OCI-LY7 (cell line): ENCODE measurements at regions not wholly inside any gene's neighbourhood (a gene's known extent, or its start where the extent isn't known, plus 50 kb on each side); places are given as distances from the start of the nearest gene placed in this dataset.

Experiments used
- EZH2phosphoT487 ChIP-seq: fragments of 200-600 bp; sonication (generic); IDR thresholded peaks from 2 replicates; pipeline ENCODE4 v1.6.1; 2018; ENCODE audit warnings: low read depth, borderline replicate concordance, mild to moderate bottlenecking, mixed run types, antibody characterized with exemption, low read length, moderate library complexity, mixed read lengths
- TF ChIP-seq, protein P1 (sequence below): fragments of 200-600 bp; sonication (generic); conservative IDR thresholded peaks from 2 replicates; pipeline ENCODE4 v1.5.1; 2014; ENCODE audit warnings: mild to moderate bottlenecking, antibody characterized with exemption, low read length, moderate library complexity, mixed read lengths

DNA sequence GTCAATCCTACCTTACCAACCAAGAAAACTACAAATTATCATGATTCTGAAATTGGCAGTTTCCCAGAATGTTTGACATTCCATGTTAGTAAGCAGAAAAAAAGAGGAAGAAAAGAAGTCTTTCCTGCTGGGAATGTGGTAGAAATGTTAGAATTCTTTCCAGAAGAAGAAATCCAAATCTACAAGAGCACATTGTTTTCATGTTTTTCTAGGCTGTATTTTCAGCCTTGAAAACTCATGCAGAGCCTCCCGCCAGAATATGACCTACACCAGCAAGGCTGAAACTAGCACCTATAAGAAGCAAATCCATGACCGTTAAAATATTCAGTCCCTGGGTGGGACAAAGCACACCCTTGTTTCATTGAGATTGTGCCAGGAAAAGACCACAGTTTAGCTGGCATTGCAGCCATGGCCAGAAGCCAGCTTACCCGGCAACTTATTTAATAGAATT, 259.4 kb downstream of the GJA1 start:
- TF ChIP-seq, protein P1, sequence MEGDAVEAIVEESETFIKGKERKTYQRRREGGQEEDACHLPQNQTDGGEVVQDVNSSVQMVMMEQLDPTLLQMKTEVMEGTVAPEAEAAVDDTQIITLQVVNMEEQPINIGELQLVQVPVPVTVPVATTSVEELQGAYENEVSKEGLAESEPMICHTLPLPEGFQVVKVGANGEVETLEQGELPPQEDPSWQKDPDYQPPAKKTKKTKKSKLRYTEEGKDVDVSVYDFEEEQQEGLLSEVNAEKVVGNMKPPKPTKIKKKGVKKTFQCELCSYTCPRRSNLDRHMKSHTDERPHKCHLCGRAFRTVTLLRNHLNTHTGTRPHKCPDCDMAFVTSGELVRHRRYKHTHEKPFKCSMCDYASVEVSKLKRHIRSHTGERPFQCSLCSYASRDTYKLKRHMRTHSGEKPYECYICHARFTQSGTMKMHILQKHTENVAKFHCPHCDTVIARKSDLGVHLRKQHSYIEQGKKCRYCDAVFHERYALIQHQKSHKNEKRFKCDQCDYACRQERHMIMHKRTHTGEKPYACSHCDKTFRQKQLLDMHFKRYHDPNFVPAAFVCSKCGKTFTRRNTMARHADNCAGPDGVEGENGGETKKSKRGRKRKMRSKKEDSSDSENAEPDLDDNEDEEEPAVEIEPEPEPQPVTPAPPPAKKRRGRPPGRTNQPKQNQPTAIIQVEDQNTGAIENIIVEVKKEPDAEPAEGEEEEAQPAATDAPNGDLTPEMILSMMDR: no peak
- no peak for TF ChIP-seq EZH2phosphoT487
